Fibroblast of mammary gland (primary cell): ENCODE measurements at regions not wholly inside any gene's neighbourhood (a gene's known extent, or its start where the extent isn't known, plus 50 kb on each side); places are given as distances from the start of the nearest gene placed in this dataset.
A peak's percentile ranks its signal among the peaks of the same experiment; 100 is the strongest.

Experiments
- DNase-seq: peaks from one replicate; pipeline ENCODE4 v3.0.0-alpha.2; 2010; ENCODE audit warnings: low read depth
- H3K4me3 ChIP-seq: 2 replicates; pipeline ENCODE4 v1.5.1; 2011; ENCODE audit warnings: low read depth, mild to moderate bottlenecking, low read length, moderate library complexity; ENCODE audit not compliant: control insufficient read depth
- TF ChIP-seq, protein P1 (sequence below): conservative IDR thresholded peaks from 2 replicates; pipeline ENCODE4 v1.5.1; 2011; ENCODE audit warnings: low read depth, low read length, inconsistent platforms; ENCODE audit not compliant: control insufficient read depth, insufficient read depth

DNA sequence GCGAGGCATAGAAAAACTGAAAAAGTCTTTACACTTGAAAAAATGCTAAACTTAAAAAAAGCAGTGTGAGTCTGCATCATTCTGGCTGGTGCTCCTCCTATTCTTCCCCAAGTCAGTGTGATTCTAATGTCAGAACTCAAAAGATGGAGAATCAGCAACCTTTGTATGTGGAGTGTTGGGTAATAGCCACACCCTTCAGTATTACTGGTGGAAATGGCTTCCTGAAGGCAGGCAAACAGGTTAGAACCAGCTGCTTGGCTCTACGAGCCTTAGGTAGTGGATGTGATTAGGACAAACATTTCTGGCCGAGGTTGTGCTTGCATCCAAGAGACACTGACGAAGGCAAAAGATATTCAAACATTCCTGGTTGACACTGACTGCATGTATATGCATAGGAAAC lies 353.4 kb upstream of the TACR3 start:
- no peak overlapping the region for H3K4me3 ChIP-seq
- TF ChIP-seq, protein P1, sequence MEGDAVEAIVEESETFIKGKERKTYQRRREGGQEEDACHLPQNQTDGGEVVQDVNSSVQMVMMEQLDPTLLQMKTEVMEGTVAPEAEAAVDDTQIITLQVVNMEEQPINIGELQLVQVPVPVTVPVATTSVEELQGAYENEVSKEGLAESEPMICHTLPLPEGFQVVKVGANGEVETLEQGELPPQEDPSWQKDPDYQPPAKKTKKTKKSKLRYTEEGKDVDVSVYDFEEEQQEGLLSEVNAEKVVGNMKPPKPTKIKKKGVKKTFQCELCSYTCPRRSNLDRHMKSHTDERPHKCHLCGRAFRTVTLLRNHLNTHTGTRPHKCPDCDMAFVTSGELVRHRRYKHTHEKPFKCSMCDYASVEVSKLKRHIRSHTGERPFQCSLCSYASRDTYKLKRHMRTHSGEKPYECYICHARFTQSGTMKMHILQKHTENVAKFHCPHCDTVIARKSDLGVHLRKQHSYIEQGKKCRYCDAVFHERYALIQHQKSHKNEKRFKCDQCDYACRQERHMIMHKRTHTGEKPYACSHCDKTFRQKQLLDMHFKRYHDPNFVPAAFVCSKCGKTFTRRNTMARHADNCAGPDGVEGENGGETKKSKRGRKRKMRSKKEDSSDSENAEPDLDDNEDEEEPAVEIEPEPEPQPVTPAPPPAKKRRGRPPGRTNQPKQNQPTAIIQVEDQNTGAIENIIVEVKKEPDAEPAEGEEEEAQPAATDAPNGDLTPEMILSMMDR, result no peak
- no peak for DNase-seq

DNA sequence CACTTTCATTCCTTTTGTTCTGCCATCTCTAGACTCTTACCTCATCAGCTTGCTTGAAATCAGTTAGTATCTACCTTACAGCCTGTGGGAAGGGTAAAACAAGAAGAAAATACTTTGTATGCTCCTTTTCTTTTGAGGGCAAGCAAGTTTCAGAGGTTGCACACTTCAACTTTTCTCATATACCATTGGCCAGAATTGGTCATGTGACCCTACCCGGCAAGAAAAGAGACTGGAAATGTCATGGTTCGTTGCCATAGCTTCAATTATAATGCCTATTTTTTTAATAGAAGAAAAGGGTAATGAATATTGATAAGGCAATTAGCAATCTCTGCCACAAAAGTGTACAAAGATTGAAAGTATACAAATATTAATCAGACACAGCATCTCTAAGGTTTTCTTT lies 346.7 kb upstream of the TACR3 start:
- no peak for DNase-seq
- TF ChIP-seq, protein P1, result no peak
- no peak overlapping the region for H3K4me3 ChIP-seq

DNA sequence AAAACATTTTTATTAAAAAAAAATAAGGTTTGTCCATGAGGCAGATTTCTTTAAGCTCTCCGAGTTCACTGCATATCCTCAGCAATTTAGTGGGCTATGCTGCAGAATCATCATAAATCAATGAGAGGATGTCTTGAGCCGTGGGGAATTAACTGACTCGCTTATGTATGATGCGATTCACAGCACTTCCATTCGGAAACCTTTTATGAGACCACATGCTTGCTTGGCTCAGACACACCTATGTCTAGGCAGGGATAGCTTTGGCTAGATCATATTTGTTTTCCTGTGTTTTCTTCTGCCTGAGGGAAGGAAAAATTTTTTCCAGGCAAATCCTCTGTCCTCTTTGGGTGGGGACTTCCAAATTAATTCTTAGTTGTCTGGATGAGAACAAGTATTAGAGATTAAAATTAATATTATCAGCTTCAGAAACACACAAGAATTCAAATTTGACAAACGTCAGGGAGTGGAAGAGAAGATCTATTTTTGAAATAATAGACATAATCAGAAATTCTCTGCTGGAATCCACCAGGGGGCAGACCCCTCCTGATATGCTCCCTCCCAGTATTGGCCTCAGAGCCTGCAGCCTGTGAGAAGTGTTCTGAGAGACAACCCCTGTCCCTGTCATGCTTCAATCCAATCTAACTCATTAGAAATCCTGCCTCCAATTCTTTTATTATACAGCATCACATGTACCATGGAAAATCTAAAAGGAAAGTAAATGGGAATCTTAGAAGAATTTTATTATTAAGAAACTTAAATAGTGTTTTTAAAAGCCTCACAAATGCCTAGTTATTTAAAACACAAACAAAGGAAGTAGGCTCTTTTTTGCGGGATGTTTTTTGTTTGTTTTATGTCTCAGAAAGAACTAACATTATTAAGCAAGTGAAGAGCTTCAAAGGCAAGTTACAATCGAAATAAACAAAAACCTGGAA lies 345.1 kb upstream of the TACR3 start:
- H3K4me3 ChIP-seq, result no peak overlapping the region
- TF ChIP-seq, protein P1, result peak; percentile 44
- DNase-seq, result peak; percentile 34

DNA sequence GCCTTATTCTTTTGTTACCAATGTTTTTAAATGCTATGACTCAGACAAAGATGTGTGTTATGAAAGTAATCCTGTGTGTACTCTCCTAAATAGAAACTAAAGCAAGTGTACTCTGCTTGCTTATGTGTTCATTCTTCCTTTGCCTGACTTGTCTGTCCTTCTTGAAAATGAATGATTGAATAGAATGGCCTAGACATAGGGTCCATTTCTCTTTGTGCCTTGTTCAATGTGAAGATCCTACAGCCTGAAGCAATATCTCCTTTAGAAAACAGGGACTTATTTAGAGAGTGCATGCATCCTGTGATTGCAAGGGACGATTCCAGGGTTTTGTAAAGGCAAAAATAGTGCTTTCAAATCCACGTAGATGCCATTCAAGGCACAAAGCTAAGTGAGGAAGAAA lies 343.6 kb upstream of the TACR3 start:
- no peak overlapping the region for H3K4me3 ChIP-seq
- no peak for DNase-seq
- TF ChIP-seq, protein P1, result no peak

DNA sequence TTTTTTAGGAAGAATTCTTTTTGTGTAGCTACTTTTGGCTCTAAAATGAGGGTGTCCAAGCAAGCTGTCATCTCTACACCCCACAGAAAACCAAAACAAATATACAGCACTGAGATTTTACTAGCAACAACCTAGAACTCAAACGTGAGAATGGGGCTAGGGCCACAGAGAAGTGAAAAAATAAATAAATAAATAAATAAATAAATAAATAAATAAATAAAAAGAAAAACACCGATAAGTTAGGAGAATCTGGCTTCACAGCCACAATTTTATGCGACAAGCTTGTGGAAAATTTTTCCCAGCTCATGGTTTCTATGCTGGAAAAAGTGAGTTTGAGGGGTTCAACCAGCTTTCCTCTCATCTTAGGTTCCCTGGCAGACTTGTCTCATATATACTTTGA lies 324.6 kb upstream of the TACR3 start:
- no peak overlapping the region for H3K4me3 ChIP-seq
- no peak for DNase-seq
- TF ChIP-seq, protein P1, result no peak

DNA sequence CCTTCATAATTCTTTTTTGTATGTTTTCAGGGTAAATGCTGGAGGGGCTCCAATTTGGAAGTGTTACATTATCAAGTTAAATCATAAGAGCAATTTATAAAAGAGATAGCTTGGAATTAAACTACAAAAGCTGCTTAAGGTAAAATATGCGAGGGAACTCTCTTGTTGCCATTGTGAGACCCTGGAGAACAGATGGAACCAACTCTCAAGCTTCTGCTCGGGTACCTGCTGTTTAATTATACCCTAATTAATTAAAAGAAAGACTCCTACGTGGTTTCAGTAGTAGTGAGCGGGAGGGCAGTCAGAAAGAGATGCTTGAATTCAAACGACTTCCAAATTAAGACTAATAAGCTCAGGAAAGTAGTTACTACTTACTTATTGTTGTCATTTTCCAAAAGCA lies 313.1 kb upstream of the TACR3 start:
- TF ChIP-seq, protein P1, result no peak
- no peak overlapping the region for H3K4me3 ChIP-seq
- no peak for DNase-seq
